RWPE2 (cell line): ENCODE measurements at regions not wholly inside any gene's neighbourhood (a gene's known extent, or its start where the extent isn't known, plus 50 kb on each side); places are given as distances from the start of the nearest gene placed in this dataset.

Experiments
- ATAC-seq: fragments of 200-7000 bp; cut with Tn5 transposase; 3 replicates; pipeline ENCODE4 v1.9.1; 2021; ENCODE audit warnings: low read depth
- DNase-seq: peaks from one replicate; pipeline ENCODE4 v3.0.0-alpha.2; 2020; ENCODE audit warnings: low spot score
- H3K27ac ChIP-seq: fragments of 450-650 bp; 2 replicates; pipeline ENCODE4 v1.5.1; 2017; ENCODE audit warnings: mild to moderate bottlenecking; ENCODE audit not compliant: poor library complexity, severe bottlenecking
- H3K27me3 ChIP-seq: fragments of 250-450 bp; sonication (Bioruptor Pico); 2 replicates; pipeline ENCODE4 v1.5.1; 2021; ENCODE audit warnings: mild to moderate bottlenecking, moderate library complexity; ENCODE audit not compliant: insufficient read depth, poor library complexity, severe bottlenecking
- H3K36me3 ChIP-seq: fragments of 250-450 bp; sonication (Bioruptor Pico); 2 replicates; pipeline ENCODE4 v1.5.1; 2020; ENCODE audit warnings: low read depth, mild to moderate bottlenecking, moderate library complexity
- H3K4me1 ChIP-seq: fragments of 250-450 bp; sonication (Bioruptor Pico); 2 replicates; pipeline ENCODE4 v1.5.1; 2021; ENCODE audit warnings: mild to moderate bottlenecking, moderate library complexity; ENCODE audit not compliant: insufficient read depth, poor library complexity, severe bottlenecking
- H3K4me3 ChIP-seq: fragments of 250-450 bp; sonication (Bioruptor Pico); 2 replicates; pipeline ENCODE4 v1.5.1; 2021; ENCODE audit warnings: mild to moderate bottlenecking, moderate library complexity; ENCODE audit not compliant: severe bottlenecking
- H3K9me3 ChIP-seq: fragments of 250-450 bp; sonication (Bioruptor Pico); 2 replicates; pipeline ENCODE4 v1.5.1; 2021; ENCODE audit warnings: mild to moderate bottlenecking, moderate library complexity; ENCODE audit not compliant: severe bottlenecking
- CTCF ChIP-seq: fragments of 450-650 bp; IDR thresholded peaks from one replicate; pipeline ENCODE4 v1.5.1; 2017; ENCODE audit warnings: mild to moderate bottlenecking, moderate library complexity; ENCODE audit not compliant: poor library complexity, severe bottlenecking

GRCh38 chr11:87462171-87462570, 424.4 kb downstream of the TMEM135 start:
- ATAC-seq: no peak
- H3K27ac ChIP-seq: no peak overlapping the region
- no peaks in the 10 kb centered on the region for H3K4me1 ChIP-seq
- no peaks in the 10 kb centered on the region for H3K9me3 ChIP-seq
- no peaks in the 10 kb centered on the region for H3K36me3 ChIP-seq
- no peak overlapping the region for H3K4me3 ChIP-seq
- no peaks in the 10 kb centered on the region for H3K27me3 ChIP-seq
- no peak for TF ChIP-seq CTCF
- DNase-seq: no peak

GRCh38 chr11:87460842-87461637, 423.3 kb downstream of the TMEM135 start:
- Histone ChIP-seq H3K4me1 (no peaks in the 10 kb centered on the region), H3K4me3 (no peak overlapping the region), H3K36me3 (no peaks in the 10 kb centered on the region), H3K9me3 (no peaks in the 10 kb centered on the region), H3K27me3 (no peaks in the 10 kb centered on the region), H3K27ac (no peak overlapping the region)
- TF ChIP-seq CTCF: no peak
- no peak for DNase-seq
- ATAC-seq: no peak

- Histone ChIP-seq H3K36me3 (no peaks in the 10 kb centered on the region), H3K27ac (no peak overlapping the region), H3K4me3 (no peak overlapping the region), H3K9me3 (no peaks in the 10 kb centered on the region), H3K4me1 (no peaks in the 10 kb centered on the region), H3K27me3 (no peaks in the 10 kb centered on the region)
- DNase-seq: no peak
- no peak for ATAC-seq
- TF ChIP-seq CTCF: no peak
Observed at GRCh38 chr11:87460279-87460678, 422.5 kb downstream of the TMEM135 start.

GRCh38 chr11:87459351-87459750, 421.6 kb downstream of the TMEM135 start:
- H3K4me1 ChIP-seq: no peaks in the 10 kb centered on the region
- TF ChIP-seq CTCF: no peak
- no peaks in the 10 kb centered on the region for H3K36me3 ChIP-seq
- H3K4me3 ChIP-seq: no peak overlapping the region
- DNase-seq (no peak), ATAC-seq (no peak)
- no peaks in the 10 kb centered on the region for H3K9me3 ChIP-seq
- no peaks in the 10 kb centered on the region for H3K27me3 ChIP-seq
- H3K27ac ChIP-seq: no peak overlapping the region

- no peaks in the 10 kb centered on the region for H3K27me3 ChIP-seq
- no peaks in the 10 kb centered on the region for H3K4me1 ChIP-seq
- no peak overlapping the region for H3K4me3 ChIP-seq
- H3K27ac ChIP-seq: no peak overlapping the region
- H3K9me3 ChIP-seq: no peaks in the 10 kb centered on the region
- DNase-seq (no peak), ATAC-seq (no peak)
- H3K36me3 ChIP-seq: no peaks in the 10 kb centered on the region
- no peak for TF ChIP-seq CTCF
Observed at GRCh38 chr11:87456499-87456898, 418.8 kb downstream of the TMEM135 start.
